Loucy (cell line): ENCODE measurements at regions not wholly inside any gene's neighbourhood (a gene's known extent, or its start where the extent isn't known, plus 50 kb on each side); places are given as distances from the start of the nearest gene placed in this dataset.
A peak's percentile ranks its signal among the peaks of the same experiment; 100 is the strongest.
"Not testable (repeated sequence)": the region's sequence is repeated elsewhere in the genome, so short reads cannot be mapped to it uniquely, and the experiment has no call there.

Source experiments
- H2AFZ ChIP-seq: fragments of 200-600 bp; sonication (generic); 2 replicates; pipeline ENCODE4 v1.6.0; 2016; ENCODE audit warnings: antibody characterized with exemption, mild to moderate bottlenecking, low read length, moderate library complexity
- H3F3A ChIP-seq: fragments of 200-600 bp; 2 replicates; pipeline ENCODE4 v1.6.0; 2016; ENCODE audit warnings: antibody characterized with exemption, low read depth, mild to moderate bottlenecking
- H3K27me3 ChIP-seq: fragments of 200-600 bp; sonication (generic); 2 replicates; pipeline ENCODE4 v1.6.1; 2014; ENCODE audit warnings: low read length, mild to moderate bottlenecking; ENCODE audit not compliant: insufficient read depth, poor library complexity, severe bottlenecking
- H3K36me3 ChIP-seq: fragments of 200-600 bp; sonication (generic); 2 replicates; pipeline ENCODE4 v1.6.1; 2016; ENCODE audit warnings: low read length; ENCODE audit not compliant: insufficient read depth
- H3K4me1 ChIP-seq: fragments of 200-600 bp; sonication (generic); 2 replicates; pipeline ENCODE4 v1.5.1; 2014; ENCODE audit warnings: low read length, mild to moderate bottlenecking; ENCODE audit not compliant: insufficient read depth, poor library complexity, severe bottlenecking
- H3K4me2 ChIP-seq: fragments of 200-600 bp; sonication (generic); 2 replicates; pipeline ENCODE4 v1.6.0; 2014; ENCODE audit warnings: antibody characterized with exemption, low read length, low read depth, mild to moderate bottlenecking; ENCODE audit not compliant: poor library complexity, severe bottlenecking
- H3K4me3 ChIP-seq: fragments of 200-600 bp; sonication (generic); 2 replicates; pipeline ENCODE4 v1.5.1; 2014; ENCODE audit warnings: low read length, mild to moderate bottlenecking, mixed read lengths; ENCODE audit not compliant: poor library complexity, severe bottlenecking
- H3K79me2 ChIP-seq: fragments of 200-600 bp; sonication (generic); 2 replicates; pipeline ENCODE4 v1.6.1; 2014; ENCODE audit warnings: low read length; ENCODE audit not compliant: insufficient read depth
- H3K9ac ChIP-seq: fragments of 200-600 bp; sonication (generic); 2 replicates; pipeline ENCODE4 v1.6.0; 2014; ENCODE audit warnings: mild to moderate bottlenecking, low read depth, low read length, moderate library complexity; ENCODE audit not compliant: poor library complexity, severe bottlenecking
- H3K9me2 ChIP-seq: fragments of 200-600 bp; sonication (generic); replicated peaks from 2 replicates; pipeline ENCODE4 v1.6.1; 2016; ENCODE audit warnings: low read depth, low read length, mixed read lengths
- H3K9me3 ChIP-seq: fragments of 200-600 bp; sonication (generic); 2 replicates; pipeline ENCODE4 v1.6.1; 2014; ENCODE audit warnings: mild to moderate bottlenecking, antibody characterized with exemption, low read length, low read depth; ENCODE audit not compliant: insufficient read depth
- H4K20me1 ChIP-seq: fragments of 200-600 bp; sonication (generic); 2 replicates; pipeline ENCODE4 v1.6.0; 2014; ENCODE audit warnings: antibody characterized with exemption, low read length, mild to moderate bottlenecking; ENCODE audit not compliant: insufficient read depth, poor library complexity, severe bottlenecking
- EZH2phosphoT487 ChIP-seq: fragments of 200-600 bp; IDR thresholded peaks from 2 replicates; pipeline ENCODE4 v1.6.1; 2018; ENCODE audit warnings: antibody characterized with exemption, mild to moderate bottlenecking, moderate library complexity, borderline replicate concordance
- TF ChIP-seq, protein P1 (sequence below): fragments of 200-600 bp; sonication (generic); conservative IDR thresholded peaks from 2 replicates; pipeline ENCODE4 v1.5.1; 2014; ENCODE audit warnings: mild to moderate bottlenecking, antibody characterized with exemption, low read length

DNA sequence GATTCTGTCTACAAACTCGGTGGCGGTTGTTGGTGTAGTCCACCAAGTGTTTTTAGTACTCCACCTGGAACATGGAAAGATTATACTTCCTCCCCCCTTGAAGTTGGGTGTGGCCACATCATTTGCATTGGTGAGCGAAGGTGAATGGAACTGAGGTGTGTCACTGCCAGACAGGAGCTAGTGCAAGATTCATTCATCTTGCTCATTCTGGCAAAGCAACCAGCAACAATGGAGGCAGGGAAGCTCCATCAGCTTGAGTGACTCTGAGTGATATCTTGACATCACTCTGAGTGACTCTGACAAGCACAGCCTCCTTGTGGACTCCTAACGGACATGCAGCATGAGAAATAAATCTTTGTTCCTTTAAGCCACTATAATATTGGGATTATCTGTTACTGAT, 54.7 kb upstream of the SLC1A4 start:
- Histone ChIP-seq H3K27me3 (no peaks in the 10 kb centered on the region), H3K9ac (no peak overlapping the region), H3K79me2 (no peaks in the 10 kb centered on the region), H2AFZ (no peak overlapping the region), H3K4me3 (no peak overlapping the region), H4K20me1 (no peaks in the 10 kb centered on the region), H3K36me3 (no peaks in the 10 kb centered on the region; the same call in 1 of the 2 replicates), H3K4me2 (no peak overlapping the region), H3K4me1 (peaks cover 10% of the 10 kb centered on the region), H3K9me2 (no peaks in the 10 kb centered on the region), H3K9me3 (peaks cover 2% of the 10 kb centered on the region; the same call in 1 of the 2 replicates), H3F3A (no peaks in the 10 kb centered on the region)
- TF ChIP-seq, protein P1, sequence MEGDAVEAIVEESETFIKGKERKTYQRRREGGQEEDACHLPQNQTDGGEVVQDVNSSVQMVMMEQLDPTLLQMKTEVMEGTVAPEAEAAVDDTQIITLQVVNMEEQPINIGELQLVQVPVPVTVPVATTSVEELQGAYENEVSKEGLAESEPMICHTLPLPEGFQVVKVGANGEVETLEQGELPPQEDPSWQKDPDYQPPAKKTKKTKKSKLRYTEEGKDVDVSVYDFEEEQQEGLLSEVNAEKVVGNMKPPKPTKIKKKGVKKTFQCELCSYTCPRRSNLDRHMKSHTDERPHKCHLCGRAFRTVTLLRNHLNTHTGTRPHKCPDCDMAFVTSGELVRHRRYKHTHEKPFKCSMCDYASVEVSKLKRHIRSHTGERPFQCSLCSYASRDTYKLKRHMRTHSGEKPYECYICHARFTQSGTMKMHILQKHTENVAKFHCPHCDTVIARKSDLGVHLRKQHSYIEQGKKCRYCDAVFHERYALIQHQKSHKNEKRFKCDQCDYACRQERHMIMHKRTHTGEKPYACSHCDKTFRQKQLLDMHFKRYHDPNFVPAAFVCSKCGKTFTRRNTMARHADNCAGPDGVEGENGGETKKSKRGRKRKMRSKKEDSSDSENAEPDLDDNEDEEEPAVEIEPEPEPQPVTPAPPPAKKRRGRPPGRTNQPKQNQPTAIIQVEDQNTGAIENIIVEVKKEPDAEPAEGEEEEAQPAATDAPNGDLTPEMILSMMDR, result no peak
- no peak for TF ChIP-seq EZH2phosphoT487

GRCh38 chr2:64936809-64937208, 52.4 kb upstream of the SLC1A4 start:
- Histone ChIP-seq H3K79me2 (no peaks in the 10 kb centered on the region), H3K9me3 (peaks cover 2% of the 10 kb centered on the region; the same call in 1 of the 2 replicates), H4K20me1 (no peaks in the 10 kb centered on the region), H3K9me2 (no peaks in the 10 kb centered on the region), H3K27me3 (no peaks in the 10 kb centered on the region), H3K36me3 (no peaks in the 10 kb centered on the region; the same call in 1 of the 2 replicates), H3K4me3 (no peak overlapping the region), H2AFZ (no peak overlapping the region), H3K4me2 (no peak overlapping the region), H3K9ac (no peak overlapping the region), H3F3A (no peaks in the 10 kb centered on the region), H3K4me1 (peaks cover 13% of the 10 kb centered on the region)
- TF ChIP-seq, protein P1, result no peak
- no peak for TF ChIP-seq EZH2phosphoT487

GRCh38 chr2:64937314-64937686, 51.9 kb upstream of the SLC1A4 start:
- H3F3A ChIP-seq, H3K4me3 ChIP-seq, H3K79me2 ChIP-seq, H3K27me3 ChIP-seq, H3K4me2 ChIP-seq, H3K9me3 ChIP-seq, H3K9ac ChIP-seq, H4K20me1 ChIP-seq, H2AFZ ChIP-seq, H3K9me2 ChIP-seq, H3K36me3 ChIP-seq: not testable (repeated sequence)
- H3K4me1 ChIP-seq, result peaks cover 17% of the 10 kb centered on the region

DNA sequence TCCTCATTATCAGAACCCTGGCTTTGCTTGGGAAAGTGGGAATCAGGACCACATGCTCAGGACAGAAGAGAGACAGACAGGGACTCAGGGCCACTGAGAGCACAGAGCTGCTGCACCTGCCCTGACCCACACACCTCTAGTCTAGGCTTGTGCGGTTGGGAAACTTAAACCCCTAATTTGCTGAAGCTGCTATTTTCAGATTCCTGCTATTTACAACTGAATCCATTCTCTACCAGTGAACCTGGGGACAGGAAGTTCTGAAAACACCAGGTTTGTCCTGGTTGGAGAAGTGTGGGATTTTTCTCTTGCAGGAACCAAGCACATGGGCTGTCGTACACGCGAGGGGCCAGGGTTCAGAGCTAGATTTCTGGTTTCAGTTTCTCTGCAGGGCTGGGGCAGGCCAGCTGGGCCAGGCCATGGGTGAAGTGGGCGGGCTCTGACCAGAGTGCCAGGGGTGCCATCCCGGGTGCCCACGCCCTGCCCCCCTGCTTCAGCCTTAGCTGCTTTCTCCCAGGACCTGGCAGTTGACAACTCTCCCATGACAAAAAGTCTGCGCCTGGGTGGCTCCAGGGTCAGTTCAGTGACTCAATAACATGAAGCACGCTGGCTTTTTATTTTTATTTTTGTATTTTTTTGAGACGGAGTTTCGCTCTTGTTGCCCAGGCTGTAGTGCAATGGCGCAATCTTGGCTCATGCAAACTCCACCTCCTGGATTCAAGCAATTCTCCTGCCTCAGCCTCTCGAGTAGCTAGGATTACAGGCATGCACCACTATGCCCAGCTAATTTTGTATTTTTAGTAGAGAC, 51.3 kb upstream of the SLC1A4 start:
- H3K36me3 ChIP-seq, result no peaks in the 10 kb centered on the region; the same call in 1 of the 2 replicates
- no peaks in the 10 kb centered on the region for H3F3A ChIP-seq
- H3K4me1 ChIP-seq, result peaks cover 23% of the 10 kb centered on the region
- no peak for TF ChIP-seq EZH2phosphoT487
- TF ChIP-seq, protein P1, result no peak
- peaks cover 2% of the 10 kb centered on the region; the same call in 1 of the 2 replicates for H3K9me3 ChIP-seq
- no peak overlapping the region for H3K4me3 ChIP-seq
- H3K4me2 ChIP-seq, result no peak overlapping the region
- no peak overlapping the region for H3K9ac ChIP-seq
- no peaks in the 10 kb centered on the region for H4K20me1 ChIP-seq
- H2AFZ ChIP-seq, result peak overlapping the region; percentile 51; the same call in 1 of the 2 replicates
- no peaks in the 10 kb centered on the region for H3K9me2 ChIP-seq
- H3K79me2 ChIP-seq, result no peaks in the 10 kb centered on the region
- H3K27me3 ChIP-seq, result no peaks in the 10 kb centered on the region
